ENCODE measurements at regions not wholly inside any gene's neighbourhood (a gene's known extent, or its start where the extent isn't known, plus 50 kb on each side); places are given as distances from the start of the nearest gene placed in this dataset.

DNA sequence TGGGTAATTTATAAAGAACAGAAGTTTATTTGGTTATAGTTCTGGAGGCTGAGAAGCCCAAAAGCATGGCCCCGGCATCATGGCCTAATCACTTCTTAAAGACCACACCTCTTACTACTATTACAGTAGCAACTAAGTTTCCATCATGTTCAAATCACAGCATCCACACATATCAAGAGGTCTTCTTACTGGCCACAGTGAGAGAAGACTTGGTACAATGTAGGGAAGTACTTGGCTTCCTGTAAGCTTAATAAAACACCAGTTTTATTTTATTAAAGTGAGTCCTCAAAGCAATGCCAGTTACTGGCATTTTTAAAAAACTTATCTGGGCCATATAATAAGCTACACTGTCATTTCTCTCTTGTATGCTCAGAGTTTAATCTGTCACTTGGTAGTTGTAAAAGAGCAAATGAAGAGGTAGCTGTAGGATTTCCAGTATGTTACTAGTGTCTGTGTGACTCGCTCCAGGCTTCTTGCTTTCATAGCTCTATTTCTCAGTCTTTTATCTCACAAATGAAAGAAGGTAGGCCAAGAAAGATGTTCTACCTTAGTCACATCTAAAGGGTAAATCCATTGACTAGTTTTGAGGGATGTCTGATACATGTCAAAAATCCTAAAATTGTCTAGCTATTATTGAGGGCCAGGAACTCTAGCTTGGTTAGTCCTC lies 159.2 kb upstream of the CPEB2 start:
- Histone ChIP-seq H3K4me1 (peaks cover 18% of the 10 kb centered on the region), H3K9me3 (no peaks in the 10 kb centered on the region), H3K27ac (peak overlapping the region; percentile 67), H3K27me3 (ENCODE audit: insufficient read depth in 3 of 3, low read length in 2 of 3) (no peaks in the 10 kb centered on the region), H3K36me3 (ENCODE audit: insufficient read depth in 1 of 2, low read depth in 1 of 2) (no peaks in the 10 kb centered on the region), H3K4me3 (no peak overlapping the region)
- WGBS, 3 donors: 83 to 91% (median 88%) methylated on average over 2 of the region's 2 CpGs
- no peak for DNase-seq
- TF ChIP-seq, protein P1, sequence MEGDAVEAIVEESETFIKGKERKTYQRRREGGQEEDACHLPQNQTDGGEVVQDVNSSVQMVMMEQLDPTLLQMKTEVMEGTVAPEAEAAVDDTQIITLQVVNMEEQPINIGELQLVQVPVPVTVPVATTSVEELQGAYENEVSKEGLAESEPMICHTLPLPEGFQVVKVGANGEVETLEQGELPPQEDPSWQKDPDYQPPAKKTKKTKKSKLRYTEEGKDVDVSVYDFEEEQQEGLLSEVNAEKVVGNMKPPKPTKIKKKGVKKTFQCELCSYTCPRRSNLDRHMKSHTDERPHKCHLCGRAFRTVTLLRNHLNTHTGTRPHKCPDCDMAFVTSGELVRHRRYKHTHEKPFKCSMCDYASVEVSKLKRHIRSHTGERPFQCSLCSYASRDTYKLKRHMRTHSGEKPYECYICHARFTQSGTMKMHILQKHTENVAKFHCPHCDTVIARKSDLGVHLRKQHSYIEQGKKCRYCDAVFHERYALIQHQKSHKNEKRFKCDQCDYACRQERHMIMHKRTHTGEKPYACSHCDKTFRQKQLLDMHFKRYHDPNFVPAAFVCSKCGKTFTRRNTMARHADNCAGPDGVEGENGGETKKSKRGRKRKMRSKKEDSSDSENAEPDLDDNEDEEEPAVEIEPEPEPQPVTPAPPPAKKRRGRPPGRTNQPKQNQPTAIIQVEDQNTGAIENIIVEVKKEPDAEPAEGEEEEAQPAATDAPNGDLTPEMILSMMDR (IDR thresholded peaks at IDR 0.05): no peak
- ATAC-seq: no peak
- intact Hi-C loops (cut with DNase I): no loop called here

DNA sequence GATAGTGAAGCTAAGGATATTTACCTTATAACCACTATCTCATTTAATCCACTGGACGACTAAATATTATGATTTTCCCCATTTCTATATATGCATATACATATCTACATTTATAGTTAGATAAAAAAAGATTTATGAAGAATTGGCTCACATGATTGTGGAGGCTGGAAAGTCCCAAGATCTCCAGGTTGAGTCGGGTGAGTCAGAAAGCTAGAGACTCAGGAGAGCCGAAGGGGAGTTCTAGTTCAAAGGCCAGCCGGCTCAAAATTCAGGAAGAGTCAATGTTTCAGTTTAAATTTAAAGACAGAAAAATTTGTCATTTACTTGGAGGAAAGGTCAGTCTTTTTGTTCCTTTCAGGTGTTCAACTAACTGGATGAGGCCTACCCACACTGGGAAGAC lies 158.2 kb upstream of the CPEB2 start:
- no peaks in the 10 kb centered on the region for H3K27me3 ChIP-seq (ENCODE audit: insufficient read depth in 3 of 3, low read length in 2 of 3)
- H3K27ac ChIP-seq: no peak overlapping the region
- no peak for DNase-seq
- no peaks in the 10 kb centered on the region for H3K9me3 ChIP-seq
- TF ChIP-seq, protein P1 (IDR thresholded peaks at IDR 0.05): no peak
- no peaks in the 10 kb centered on the region for H3K36me3 ChIP-seq (ENCODE audit: insufficient read depth in 1 of 2, low read depth in 1 of 2)
- 72 to 90% (median 79%) methylated on average over 4 of the region's 4 CpGs for WGBS, 3 donors
- intact Hi-C loops (cut with DNase I): no loop called here
- no peak overlapping the region for H3K4me3 ChIP-seq
- peaks cover 18% of the 10 kb centered on the region for H3K4me1 ChIP-seq
- no peak for ATAC-seq

DNA sequence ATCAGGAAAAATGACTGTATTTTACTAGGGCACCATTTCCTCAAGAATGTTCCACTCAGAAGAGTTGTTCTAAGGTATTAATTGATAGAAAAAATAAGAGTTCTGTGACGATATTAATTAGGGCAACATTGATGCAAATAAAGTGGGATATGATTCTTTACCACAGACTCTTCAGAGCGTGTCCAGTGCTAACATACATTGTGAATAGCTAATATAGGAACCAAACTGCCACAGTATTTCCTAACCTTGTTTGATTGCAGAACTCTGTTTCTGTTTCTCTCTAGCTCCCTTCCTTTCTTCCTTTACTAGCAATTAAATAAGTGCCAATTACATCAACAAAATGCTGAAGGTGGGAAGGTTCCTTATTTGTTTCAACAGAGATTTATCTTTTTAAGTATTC lies 154.1 kb upstream of the CPEB2 start:
- no peaks in the 10 kb centered on the region for H3K36me3 ChIP-seq (ENCODE audit: insufficient read depth in 1 of 2, low read depth in 1 of 2)
- no peaks in the 10 kb centered on the region for H3K4me1 ChIP-seq
- WGBS, 3 donors: 56 to 81% (median 74%) methylated on average over 2 of the region's 2 CpGs
- no peak overlapping the region for H3K27ac ChIP-seq
- no peak for ATAC-seq
- H3K4me3 ChIP-seq: no peak overlapping the region
- H3K9me3 ChIP-seq: no peaks in the 10 kb centered on the region
- H3K27me3 ChIP-seq (ENCODE audit: insufficient read depth in 3 of 3, low read length in 2 of 3): no peaks in the 10 kb centered on the region
- DNase-seq: no peak
- intact Hi-C loops (cut with DNase I): no loop called here
- TF ChIP-seq, protein P1 (IDR thresholded peaks at IDR 0.05): no peak

DNA sequence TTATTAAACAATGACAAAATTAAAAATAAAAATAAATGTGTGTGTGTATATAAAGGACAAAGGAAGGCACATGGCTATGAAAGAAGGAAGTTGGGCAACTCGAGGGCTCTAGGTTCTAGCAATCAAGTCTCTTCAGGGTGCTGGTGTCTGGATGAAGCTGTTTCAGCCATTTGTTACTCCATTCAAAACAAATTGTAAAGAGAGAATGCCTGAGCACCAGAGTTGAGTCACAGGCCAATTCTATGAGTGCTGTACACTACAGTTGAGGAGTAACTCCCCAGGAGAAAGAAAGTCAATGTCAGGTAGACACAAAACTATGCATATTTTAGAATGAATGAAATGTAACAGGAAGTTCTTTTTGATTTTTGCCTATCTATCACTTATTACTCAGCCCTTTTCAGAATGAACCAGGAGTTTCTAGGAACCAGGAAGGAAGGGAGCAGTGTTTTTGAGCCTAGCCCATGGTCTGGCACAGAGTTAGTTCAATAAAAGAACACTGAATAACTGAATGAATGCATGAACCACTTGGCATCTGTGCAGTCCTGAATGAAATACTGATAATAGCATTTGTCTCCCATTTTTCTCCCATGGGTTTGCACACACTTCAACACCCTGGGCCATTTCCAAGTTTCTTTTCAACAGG lies 151.7 kb upstream of the CPEB2 start:
- Histone ChIP-seq H3K36me3 (ENCODE audit: insufficient read depth in 1 of 2, low read depth in 1 of 2) (no peaks in the 10 kb centered on the region), H3K9me3 (no peaks in the 10 kb centered on the region), H3K27ac (no peak overlapping the region), H3K27me3 (ENCODE audit: insufficient read depth in 3 of 3, low read length in 2 of 3) (no peaks in the 10 kb centered on the region), H3K4me1 (no peaks in the 10 kb centered on the region), H3K4me3 (no peak overlapping the region)
- 23 to 43% (median 26%) methylated on average over 1 of the region's 1 CpG for WGBS, 3 donors
- intact Hi-C loops (cut with DNase I): no loop called here
- DNase-seq (no peak), ATAC-seq (no peak)
- TF ChIP-seq, protein P1 (IDR thresholded peaks at IDR 0.05): no peak
